ENCODE measurements at regions not wholly inside any gene's neighbourhood (a gene's known extent, or its start where the extent isn't known, plus 50 kb on each side); places are given as distances from the start of the nearest gene placed in this dataset.
A peak's percentile ranks its signal among the peaks of the same experiment; 100 is the strongest.

DNA sequence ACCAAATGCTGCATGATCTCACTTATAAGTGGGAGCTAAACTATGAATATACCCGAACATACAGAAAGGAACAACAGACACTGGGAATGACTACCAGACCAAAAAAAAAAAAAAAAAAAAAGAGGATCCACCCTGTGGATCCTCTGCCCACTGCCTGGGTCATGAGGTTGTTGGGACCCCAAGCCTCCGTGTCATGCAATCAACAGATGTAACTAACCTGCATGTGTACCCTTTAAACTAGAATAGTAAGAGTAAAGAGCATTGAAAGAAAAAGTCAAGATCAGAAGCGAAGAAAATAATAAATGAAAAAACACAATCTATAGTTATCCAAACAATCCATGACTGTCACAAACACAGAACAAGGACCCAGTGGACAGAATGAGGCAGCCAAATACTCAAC is 109.5 kb upstream of the TOP3B start:
- DNase-seq = no peak

DNA sequence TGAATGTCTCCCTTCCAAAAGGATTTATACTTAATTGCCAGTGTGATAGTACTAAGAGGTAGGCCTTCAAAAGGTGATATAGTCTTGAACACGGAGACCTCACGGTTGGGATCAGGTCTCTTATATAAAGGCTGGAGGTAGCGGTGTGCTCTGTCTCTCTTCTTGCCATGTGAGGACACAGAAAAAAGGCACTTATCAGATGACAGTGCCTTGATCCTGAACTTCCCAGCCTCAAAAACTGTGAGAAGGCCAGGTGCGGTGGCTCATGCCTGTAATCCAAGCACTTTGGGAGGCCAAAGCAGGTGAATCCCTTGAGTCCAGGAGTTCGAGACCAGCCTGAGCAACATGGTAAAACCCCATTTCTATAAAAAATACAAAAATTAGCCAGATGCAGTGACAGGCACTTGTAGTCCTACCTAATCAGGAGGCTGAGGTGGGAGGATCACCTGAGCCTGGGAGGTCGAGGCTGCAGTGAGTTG is 108.9 kb upstream of the TOP3B start:
- DNase-seq = no peak

DNA sequence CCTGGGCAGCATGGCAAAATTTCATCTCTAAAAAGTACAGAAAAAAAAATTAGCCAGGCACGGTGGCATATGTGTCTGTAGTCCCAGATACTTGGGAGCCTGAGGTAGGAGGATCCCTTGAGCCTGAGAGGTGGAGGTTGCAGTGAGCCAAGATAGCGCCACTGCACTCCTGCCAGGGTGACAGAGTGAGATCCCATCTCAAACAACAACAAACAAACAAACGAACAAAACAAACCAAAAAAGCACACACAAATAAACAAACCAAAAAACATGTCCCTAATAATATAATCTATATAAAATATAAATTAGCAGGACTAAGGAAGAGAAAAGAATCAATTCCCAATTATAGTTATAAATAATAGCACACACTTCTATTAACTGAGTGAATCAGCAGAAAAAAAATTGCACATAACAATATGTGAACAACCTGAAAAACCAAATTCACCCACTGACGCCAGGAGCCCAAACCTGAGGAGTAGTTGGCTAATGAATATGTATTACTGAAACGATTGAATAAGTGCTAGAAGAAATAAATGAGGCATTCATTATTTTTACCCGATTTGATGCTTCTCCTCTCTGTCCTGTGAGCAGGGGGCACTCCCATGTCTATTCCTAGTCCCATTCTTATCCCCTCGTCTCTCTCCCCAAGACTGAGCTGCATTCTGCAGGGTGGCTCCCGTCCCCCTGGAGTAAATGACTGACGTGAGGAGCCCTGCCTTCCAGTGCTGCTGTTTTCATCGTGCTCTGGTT is 108.2 kb upstream of the TOP3B start:
- no peak for DNase-seq

DNA sequence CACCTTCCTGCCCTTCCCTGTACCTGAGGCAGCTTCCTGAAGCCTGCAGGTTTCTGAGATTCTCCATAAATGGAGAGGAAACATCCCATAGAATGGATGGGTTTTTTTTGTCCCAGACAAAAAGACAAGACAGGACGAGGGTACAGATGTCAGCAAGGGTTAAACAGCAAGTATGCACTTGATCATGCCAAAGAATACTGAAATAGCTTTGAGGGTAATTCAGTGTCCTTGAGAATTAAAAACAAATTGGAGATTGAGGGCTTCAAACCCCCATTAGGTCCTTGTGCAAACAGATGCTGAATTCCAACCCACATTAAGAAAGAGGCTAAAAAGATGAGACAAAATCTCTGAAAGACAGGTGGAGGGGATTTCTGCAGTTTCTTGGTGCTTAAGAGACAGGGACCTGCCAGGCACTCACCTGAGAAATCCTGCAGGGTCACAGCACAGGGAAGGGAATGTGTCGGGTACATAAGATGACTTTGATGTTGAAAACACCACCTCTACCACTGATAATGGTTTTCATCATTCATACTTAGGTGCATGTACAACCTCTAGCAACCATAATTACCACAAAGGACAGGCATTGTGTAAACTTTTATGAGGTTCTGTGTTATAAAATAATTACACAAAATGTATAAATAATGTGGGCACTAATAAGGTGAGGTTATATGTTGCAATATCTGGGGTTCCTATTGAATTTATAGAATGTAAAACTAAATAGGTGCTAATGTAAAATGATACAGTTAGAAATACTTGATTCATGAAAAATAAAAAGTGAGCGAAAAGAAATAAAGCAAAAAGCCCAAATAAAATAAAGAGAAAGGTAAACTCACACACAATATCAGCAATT is 107.1 kb upstream of the TOP3B start:
- DNase-seq = no peak

DNA sequence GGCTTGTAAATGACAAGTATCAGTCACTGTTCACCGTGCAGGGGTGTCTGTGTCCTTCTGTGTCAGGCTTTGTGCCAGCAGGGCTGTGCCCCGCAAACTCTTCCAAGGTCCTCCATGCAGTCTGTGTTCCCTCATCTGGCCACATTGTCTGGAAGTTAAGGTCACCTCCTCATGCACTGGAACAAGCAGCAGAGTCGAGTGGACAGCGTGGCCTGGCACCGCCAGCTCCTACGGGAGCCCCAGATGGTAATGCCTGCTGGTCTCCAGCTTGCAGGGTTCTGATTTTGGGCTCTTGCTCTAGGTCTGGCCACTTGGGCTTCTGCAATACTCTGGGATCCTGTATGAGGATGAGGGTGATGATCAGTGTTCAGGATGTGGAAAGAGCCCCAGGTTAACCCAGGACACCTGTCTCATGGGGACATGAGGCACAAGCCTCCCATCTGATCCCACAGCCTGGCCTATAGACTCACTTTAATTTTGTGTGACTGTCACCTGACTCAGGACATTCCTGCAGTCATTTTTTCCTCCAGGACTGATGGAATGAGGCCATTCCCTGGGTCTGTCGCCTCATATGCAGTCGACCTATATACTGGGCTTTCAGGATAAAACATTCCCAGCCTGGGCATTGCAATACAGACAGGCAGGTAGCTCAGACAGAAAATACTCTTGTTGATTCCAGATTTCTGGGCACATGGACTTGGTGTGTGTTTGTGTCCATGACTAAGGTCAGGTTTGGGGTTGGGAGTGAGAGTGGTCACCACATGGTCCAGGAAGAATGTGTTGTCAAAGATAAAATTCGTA is 106.3 kb upstream of the TOP3B start:
- DNase-seq = no peak

DNA sequence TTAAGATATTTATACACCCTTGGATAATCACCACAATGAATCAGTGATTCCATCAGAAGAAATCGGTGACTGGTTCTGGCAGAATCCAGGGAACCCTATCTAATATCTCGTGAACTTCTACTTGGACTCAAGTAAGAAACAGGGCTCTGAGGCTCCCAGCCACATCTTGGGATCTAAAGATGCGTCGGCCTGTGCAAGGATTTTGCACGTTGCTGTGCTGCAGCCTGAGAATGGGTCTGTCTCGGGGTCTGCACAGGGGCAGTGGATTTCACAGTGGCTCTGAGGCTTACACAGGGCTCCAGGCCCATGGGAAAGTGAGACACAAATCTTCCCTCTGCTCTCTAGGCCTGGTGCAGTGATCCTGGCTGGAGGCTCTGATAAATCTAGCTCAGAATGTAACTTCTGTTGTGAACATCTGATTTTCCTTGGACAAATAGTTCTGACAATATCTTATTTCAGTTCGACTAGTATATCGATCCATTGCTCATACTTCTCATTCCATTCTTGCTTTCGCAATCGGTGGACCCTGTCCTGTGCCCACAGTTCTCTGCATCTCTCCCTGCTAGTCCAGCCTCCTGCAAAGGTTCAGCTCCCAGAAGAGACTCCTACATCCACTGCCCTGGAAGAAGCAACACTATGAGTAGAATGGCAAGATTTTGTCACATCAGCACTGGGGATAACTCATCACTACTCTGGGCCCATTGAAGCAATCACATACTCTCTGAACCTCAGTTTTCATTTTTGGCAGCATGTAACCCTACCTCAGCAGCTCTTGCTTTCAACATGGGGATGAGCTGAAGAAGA is 105.5 kb upstream of the TOP3B start:
- DNase-seq = no peak

DNA sequence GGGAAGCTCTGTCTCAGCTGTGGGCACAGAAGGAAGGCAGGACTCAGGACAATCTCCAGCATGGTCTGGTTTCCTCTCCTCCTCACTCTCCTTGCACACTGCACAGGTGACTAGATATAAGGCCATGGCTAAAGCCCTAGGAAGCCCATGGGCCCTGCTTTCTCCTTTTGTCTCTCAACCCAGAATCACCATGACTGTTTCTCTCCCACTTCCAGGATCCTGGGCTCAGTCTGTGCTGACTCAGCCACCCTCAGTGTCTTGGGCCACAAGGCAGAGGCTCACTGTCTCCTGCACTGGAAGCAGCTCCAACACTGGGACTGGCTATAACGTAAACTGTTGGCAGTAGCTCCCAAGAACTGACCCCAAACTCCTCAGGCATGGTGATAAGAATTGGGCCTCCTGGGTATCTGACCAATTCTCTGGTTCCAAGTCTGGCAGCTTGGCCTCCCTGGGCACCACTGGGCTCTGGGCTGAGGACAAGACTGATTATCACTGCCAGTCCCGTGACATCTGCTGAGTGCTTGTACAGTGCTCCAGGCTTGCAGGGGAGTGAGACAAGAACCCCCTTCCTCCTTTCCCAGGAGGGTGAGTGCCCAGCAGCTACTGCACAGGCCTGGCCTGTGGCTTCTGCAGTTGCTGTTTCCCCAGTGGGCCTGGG is 104.0 kb upstream of the TOP3B start:
- no peak for DNase-seq

DNA sequence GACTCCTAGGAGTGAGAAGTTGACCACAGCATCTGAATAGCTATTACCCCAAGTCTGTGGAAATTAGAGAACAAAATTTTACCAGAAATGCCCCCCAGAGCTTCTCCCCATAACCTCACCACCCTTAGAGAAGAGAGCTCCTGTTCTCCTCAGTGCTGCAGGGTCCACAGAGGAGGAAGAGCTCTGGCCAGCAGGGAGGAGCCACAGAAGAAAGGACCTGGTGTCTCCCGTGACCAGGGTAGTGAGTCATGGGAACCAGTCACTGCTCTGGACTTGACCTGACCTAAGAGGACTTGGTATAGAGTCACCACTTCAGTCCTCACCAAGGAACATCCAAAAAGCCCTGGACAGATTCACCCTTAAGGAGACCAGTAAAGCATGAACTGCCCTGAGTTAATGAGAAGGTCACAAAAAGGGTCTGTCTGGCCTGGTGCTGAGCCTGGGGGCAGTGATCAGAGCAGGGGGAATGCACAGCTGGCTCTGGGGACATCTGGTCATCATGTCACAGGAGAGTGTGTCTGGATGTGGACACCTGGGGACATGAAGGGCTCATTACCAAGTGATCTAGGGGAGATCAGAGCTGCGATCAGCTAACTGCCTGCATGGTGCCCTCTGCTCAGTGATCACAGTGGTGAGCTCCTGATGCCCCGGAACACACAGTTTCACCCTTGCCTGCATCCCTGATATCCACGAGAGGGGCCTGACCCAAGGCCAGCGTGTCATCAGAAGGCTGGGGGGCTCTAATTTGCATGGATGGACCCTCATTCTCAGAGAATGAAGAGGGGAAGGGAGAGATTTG is 103.3 kb upstream of the TOP3B start:
- no peak for DNase-seq

DNA sequence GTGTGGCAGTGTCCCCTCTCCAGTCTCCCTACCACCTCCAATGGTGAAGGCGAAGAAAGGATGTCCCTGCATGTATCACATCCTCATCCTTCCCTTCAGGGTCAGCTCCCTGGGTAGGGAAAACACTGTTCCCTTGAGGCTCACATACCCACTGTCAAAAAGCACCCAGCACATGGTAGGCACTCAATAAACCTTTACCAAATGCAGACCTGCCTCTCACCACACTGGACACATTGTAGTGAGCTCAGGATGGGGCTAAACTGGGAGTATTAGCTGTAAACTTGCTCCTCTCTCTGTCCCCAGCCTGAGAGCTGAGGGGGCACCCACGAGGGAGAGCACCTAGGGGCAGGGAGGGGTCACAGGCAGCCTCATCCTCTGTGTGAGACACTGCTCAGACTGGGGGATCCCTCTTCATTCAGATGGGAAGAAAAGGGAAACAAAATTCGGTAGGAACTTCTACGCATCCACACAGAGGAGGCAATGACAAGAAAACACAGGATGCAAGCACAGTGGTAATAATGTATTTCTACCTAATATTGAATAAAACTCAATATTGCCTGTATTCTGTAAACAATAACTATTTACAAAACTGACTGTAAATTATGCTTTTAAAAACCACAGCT is 101.6 kb upstream of the TOP3B start:
- no peak for DNase-seq

DNA sequence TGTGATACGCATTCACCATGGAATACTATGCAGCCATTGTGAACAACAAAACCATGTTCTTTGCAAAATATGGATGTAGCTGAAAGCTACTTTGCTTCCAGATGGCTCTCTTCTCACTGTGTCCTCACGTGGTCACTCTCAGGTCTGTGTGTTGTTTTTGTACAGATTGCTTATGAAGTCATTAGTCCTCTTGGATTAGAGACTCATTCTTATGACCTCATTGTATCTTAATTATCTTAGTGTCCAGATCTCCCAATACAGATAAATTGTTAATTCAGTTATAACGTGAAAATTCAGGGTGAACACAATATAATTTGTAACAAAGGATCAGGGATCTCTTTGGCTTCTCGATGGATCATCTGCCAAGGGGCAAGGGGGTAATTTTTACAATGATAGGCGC is 100.4 kb upstream of the TOP3B start:
- DNase-seq = no peak

DNA sequence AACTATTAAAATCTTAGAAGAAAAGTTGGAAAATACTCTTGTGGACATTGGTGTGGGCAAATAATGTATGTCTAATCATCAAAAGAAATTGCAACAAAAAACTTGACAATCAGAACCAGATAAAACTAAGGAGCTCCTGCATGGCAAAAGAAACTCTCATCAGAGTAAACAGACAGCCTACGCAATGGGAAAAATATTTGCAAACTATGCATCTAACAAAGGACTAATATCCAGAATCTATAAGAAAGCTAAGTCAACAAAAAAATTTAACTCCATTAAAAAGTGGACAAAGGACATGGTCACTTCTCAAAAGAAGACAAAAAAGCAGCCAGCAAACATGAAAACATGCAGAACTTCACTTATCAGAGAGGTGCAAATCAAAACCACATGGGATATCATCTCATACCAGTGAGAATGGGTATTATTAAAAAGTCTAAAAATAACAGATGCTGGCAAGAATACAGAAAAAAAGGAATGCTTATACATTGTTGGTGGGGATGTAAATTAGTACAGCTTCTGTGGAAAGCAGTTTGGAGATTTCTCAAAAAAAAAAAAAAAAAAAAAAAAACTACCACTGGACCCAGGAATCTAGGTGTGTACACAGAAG is 99.7 kb upstream of the TOP3B start:
- no peak for DNase-seq

DNA sequence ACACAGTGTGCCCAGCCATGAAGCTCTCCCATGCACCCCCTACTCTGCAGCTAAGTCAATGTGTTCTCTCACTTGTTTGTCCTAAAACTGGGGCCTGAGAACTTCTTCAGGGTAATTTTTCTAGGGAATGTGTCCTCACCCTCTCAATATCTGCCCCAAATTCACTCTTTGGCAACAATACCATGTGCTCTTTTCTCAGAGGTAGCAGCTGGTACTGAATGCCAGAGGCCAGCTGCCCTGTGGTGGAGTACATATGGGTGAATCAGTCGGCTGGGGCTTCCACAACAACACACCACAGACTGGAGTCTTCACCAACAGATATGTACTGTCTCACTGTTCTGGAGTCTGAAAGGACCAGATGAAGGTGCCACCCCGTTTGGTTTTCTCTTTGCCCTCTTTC is 97.7 kb upstream of the TOP3B start:
- no peak for DNase-seq

DNA sequence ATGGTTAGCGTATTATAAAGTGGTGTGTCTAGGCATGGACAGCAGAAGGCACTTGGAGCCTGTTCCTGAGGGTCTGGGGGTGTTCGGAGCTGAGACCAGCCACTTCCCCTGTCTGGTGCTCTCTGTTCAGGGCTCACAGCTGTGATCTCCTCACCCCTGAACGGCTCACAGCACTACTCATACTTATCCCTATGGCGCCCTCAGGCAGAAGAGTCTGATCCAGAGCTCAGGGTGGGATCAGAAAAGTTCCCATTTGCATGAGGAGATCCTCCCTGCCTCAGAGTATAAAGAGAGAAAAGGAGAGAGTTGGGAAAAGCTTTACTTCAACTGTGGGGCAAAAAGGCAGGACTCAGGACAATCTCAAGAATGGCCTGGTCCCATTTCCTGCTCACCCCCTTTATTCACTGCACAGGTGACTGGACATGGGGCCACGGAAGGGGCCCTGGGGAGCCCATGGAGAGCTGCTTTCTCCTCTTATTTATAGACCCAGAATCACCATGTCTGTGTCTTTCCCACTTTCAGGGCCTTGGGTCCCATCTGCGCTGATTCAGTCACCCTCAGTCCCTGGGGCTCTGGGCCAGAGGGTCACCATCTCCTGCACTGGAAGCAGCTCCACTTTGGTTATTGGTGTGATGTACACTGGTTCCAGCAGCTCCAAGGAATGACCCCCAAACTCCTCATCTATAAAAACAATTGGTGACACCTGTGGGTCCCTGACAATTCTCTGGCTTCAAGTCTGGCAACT is 97.0 kb upstream of the TOP3B start:
- no peak for DNase-seq

DNA sequence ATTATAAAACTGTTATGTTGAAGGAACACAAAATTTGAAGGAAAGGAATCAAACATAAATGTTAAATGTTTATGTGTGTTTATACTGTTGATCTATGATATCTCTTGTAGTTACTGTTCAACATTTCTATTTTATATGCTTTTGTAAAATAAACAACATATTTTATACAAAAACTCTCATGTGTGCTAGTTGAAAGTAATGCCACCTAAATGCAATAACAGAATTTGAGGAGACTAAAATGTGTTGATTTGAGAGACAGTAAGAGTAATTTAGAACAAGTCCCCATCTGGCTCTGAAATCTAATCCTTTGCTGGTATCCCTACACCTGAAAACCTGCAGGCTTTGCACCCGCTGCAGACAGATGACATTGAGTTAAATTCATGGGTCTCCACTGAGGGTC is 95.7 kb upstream of the TOP3B start:
- peak; percentile 7 for DNase-seq

DNA sequence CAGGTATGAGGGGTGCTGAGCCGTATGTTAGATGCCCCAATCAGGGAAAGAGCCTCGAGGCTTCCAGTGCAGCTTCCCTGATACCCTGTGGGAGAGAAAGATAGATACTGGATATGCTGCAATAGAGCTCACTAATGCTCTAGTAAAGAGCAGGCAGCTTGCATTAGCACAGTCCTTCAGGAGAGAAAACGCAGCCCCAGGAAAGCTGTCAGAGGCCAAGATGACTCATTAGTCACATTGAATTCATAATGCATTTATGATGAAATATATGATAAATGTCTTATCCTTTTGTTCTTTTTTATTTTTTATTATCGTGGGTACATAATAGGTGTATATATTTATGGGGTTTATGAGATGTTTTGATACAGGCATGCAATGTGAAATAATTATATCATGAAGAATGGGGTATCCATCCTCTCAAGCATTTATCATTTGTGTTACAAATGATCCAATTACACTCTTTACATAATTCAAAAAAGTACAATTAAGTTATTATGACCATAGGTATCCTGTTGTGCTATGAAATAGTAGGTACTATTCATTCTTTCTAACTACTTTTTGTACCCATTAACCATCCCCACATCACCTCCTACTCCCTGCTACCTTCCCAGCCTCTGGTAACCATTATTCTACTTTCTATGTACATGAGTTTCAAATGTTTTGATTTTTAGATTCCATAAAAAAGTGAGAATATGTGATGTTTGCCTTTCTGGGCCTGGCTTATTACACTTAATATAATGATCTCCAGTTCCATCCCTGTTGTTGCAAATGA is 94.5 kb upstream of the TOP3B start:
- no peak for DNase-seq

DNA sequence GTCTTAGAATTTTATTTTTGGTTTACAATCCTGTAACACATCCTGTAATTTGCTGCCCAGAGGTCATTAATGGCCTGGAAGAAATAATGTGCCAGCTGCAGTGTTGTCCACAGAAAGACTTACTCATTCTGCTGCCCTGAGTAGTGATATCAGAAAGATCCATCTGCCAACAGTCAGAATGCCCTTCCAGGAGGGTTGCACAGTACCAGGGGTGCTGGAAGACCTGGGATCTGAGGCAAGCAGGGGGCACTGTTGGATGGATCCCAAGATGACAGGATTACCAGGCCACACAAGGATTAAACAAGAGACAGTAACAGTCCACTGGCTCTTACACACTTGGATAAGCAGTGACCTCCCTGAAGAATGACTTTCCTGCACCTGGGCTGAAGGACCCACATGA is 93.8 kb upstream of the TOP3B start:
- peak; percentile 4 for DNase-seq

DNA sequence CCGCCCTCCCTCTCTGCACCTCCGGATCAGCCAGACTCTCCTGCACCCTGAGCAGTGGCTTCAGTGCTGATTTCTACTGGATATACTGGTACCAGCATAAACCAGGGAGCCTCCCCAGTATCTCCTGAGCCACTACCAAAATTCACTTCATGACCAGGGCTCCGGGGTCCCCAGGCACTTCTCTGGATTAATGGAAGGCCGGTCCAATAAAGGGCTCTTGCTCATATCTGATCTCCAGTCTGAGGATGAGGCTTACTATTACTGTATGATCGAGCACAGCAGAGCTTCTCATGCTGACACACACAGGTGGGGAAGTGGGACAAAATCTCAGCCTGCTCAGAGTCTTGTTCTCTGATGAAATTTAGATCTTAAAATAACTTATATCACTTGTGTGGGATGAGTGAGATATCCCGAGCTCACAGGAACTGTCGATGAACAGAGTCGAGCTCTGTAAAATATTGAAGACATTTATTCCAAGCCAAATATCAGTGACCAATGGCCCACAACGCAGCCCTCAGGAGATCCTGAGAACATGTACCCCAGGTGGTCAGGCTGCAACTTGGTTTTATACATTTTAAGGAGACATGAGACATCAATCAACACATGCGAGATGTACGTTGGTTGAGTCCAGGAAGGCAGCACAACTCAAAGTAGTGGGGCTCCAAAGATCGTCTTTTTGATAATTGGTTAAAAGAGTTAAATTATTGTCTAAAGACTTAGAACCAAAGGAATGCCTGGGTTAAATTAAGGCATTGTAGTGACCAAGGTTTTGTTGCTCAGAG is 93.0 kb upstream of the TOP3B start:
- no peak for DNase-seq
